BLaER1 (cell line): ENCODE measurements at regions not wholly inside any gene's neighbourhood (a gene's known extent, or its start where the extent isn't known, plus 50 kb on each side); places are given as distances from the start of the nearest gene placed in this dataset.
"Not testable (repeated sequence)": the region's sequence is repeated elsewhere in the genome, so short reads cannot be mapped to it uniquely, and the experiment has no call there.

Experiments used
- H3K27ac ChIP-seq: shearing (Covaris generic); formaldehyde crosslinking; 2 replicates; pipeline ENCODE4 v1.8.1; 2022
- H3K27me3 ChIP-seq: shearing (Covaris generic); formaldehyde crosslinking; 2 replicates; pipeline ENCODE4 v1.8.1; 2022
- H3K36me3 ChIP-seq: shearing (Covaris generic); formaldehyde crosslinking; 2 replicates; pipeline ENCODE4 v1.8.1; 2022
- H3K4me1 ChIP-seq: shearing (Covaris generic); formaldehyde crosslinking; 2 replicates; pipeline ENCODE4 v1.8.1; 2022
- H3K4me2 ChIP-seq: shearing (Covaris generic); formaldehyde crosslinking; 2 replicates; pipeline ENCODE4 v1.8.1; 2022
- H3K4me3 ChIP-seq: shearing (Covaris generic); formaldehyde crosslinking; 2 replicates; pipeline ENCODE4 v1.8.1; 2022
- H3K9ac ChIP-seq: shearing (Covaris generic); formaldehyde crosslinking; 2 replicates; pipeline ENCODE4 v1.8.1; 2022
- H3K9me3 ChIP-seq: shearing (Covaris generic); formaldehyde crosslinking; 2 replicates; pipeline ENCODE4 v1.8.1; 2022
- H4K20me1 ChIP-seq: shearing (Covaris generic); formaldehyde crosslinking; 2 replicates; pipeline ENCODE4 v1.8.1; 2022
- Cebpa-rat ChIP-seq: shearing (Covaris generic); IDR thresholded peaks from 2 replicates; pipeline ENCODE4 v1.8.1; 2022

- Histone ChIP-seq H3K27ac (no peak overlapping the region), H3K9ac (no peak overlapping the region), H3K9me3 (peaks cover 16% of the 10 kb centered on the region), H3K4me3 (no peak overlapping the region), H3K36me3 (no peaks in the 10 kb centered on the region), H3K4me1 (peaks cover 9% of the 10 kb centered on the region), H3K4me2 (no peak overlapping the region), H4K20me1 (no peaks in the 10 kb centered on the region), H3K27me3 (no peaks in the 10 kb centered on the region)
- no peak for TF ChIP-seq Cebpa-rat
Observed at GRCh38 chr1:168835791-168836190, 106.8 kb upstream of the DPT start.

DNA sequence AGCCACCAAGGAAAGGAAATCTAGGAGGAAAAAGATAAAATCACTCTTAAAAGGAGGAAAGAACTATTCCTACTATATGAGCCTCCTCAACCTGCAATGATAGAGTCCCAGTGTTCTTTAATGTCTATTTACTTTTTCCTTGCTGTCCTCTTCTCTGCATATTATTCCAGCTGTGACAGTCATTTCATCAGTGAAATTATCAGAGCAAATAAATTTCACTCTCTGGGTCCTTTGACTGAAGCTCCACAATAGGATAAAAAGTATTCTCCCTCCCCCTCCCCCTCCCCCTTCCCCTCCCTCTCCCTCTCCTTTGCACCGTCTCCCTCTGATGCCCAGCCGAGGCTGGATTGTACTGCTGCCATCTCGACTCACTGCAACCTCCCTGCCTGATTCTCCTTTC, 107.5 kb upstream of the DPT start:
- Histone ChIP-seq H4K20me1 (no peaks in the 10 kb centered on the region), H3K27me3 (no peaks in the 10 kb centered on the region), H3K9ac (no peak overlapping the region), H3K4me1 (peaks cover 9% of the 10 kb centered on the region), H3K36me3 (no peaks in the 10 kb centered on the region), H3K9me3 (peaks cover 16% of the 10 kb centered on the region), H3K4me3 (no peak overlapping the region), H3K27ac (no peak overlapping the region), H3K4me2 (no peak overlapping the region)
- no peak for TF ChIP-seq Cebpa-rat

DNA sequence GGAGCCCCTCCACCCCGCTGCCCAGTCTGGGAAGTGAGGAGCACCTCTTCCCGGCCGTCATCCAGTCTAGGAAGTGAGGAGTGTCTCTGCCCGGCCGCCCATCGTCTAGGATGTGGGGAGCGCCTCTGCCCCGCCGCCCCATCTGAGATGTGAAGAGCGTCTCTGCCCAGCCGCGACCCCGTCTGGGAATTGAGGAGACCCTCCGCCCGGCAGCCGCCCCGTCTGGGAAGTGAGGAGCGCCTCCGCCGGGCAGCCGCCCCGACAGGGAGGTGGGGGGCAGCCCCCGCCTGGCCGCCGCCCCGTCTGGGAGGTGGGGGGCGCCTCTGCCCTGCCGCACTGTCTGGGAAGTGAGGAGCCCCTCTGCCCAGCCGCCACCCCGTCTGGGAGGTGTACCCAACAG, 108.2 kb upstream of the DPT start:
- not testable (repeated sequence) for H3K4me2 ChIP-seq, H3K27ac ChIP-seq, H3K27me3 ChIP-seq, H3K4me1 ChIP-seq, H4K20me1 ChIP-seq, H3K4me3 ChIP-seq, H3K9ac ChIP-seq, H3K36me3 ChIP-seq
- H3K9me3 ChIP-seq, result peaks cover 16% of the 10 kb centered on the region

- Histone ChIP-seq H3K4me1 (no peaks in the 10 kb centered on the region), H3K9me3 (peaks cover 3% of the 10 kb centered on the region), H3K4me2 (no peak overlapping the region), H3K9ac (no peak overlapping the region), H4K20me1 (no peaks in the 10 kb centered on the region), H3K27ac (no peak overlapping the region), H3K27me3 (no peaks in the 10 kb centered on the region), H3K36me3 (no peaks in the 10 kb centered on the region), H3K4me3 (no peak overlapping the region)
- TF ChIP-seq Cebpa-rat, result no peak
Observed at GRCh38 chr1:168842306-168842705, 113.3 kb upstream of the DPT start.

- Histone ChIP-seq H3K9ac (no peak overlapping the region), H3K27ac (no peak overlapping the region), H3K4me3 (no peak overlapping the region), H3K36me3 (no peaks in the 10 kb centered on the region), H3K4me2 (no peak overlapping the region), H3K4me1 (no peaks in the 10 kb centered on the region), H3K27me3 (no peaks in the 10 kb centered on the region), H3K9me3 (no peaks in the 10 kb centered on the region), H4K20me1 (no peaks in the 10 kb centered on the region)
- no peak for TF ChIP-seq Cebpa-rat
Observed at GRCh38 chr1:168842916-168843315, 113.9 kb upstream of the DPT start.

GRCh38 chr1:168843401-168843800, 114.4 kb upstream of the DPT start:
- Histone ChIP-seq H3K36me3 (no peaks in the 10 kb centered on the region), H3K4me3 (no peak overlapping the region), H3K27me3 (no peaks in the 10 kb centered on the region), H3K4me1 (peaks cover 5% of the 10 kb centered on the region; the same call in 1 of the 2 replicates), H3K27ac (no peak overlapping the region), H4K20me1 (no peaks in the 10 kb centered on the region), H3K9ac (no peak overlapping the region), H3K9me3 (no peaks in the 10 kb centered on the region), H3K4me2 (0 out of 2 replicates have a peak overlapping the region, but pooled peaks have one; percentile 11)
- no peak for TF ChIP-seq Cebpa-rat

- H4K20me1 ChIP-seq, result no peaks in the 10 kb centered on the region
- H3K9me3 ChIP-seq, result no peaks in the 10 kb centered on the region
- H3K27ac ChIP-seq, result no peak overlapping the region
- H3K36me3 ChIP-seq, result no peaks in the 10 kb centered on the region
- no peaks in the 10 kb centered on the region for H3K27me3 ChIP-seq
- H3K9ac ChIP-seq, result no peak overlapping the region
- H3K4me2 ChIP-seq, result no peak overlapping the region
- H3K4me1 ChIP-seq, result peaks cover 6% of the 10 kb centered on the region; the same call in 1 of the 2 replicates
- no peak overlapping the region for H3K4me3 ChIP-seq
- no peak for TF ChIP-seq Cebpa-rat
Observed at GRCh38 chr1:168843950-168844349, 114.9 kb upstream of the DPT start.

DNA sequence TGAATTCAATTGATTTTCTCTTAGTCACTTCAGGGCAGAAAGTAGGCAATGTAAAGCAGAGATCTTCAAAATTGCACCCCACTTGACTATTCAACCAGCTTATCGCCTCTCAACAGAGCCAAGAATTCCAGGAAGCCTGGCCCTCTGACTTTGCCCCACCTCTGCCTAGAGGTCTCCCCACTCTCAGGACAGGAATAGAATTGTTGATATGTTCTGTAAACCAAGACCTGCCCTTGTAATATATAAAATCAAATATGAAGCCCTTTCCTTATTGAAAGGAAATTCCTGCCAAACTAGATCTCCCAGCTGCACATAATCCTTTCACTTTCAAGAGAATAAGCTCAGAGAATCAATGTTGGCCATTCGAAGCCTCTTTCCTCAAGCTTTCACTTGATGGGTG, 116.1 kb upstream of the DPT start:
- Histone ChIP-seq H3K4me3 (no peak overlapping the region), H3K27ac (no peak overlapping the region), H3K4me2 (no peak overlapping the region), H3K9me3 (no peaks in the 10 kb centered on the region), H3K36me3 (no peaks in the 10 kb centered on the region), H4K20me1 (no peaks in the 10 kb centered on the region), H3K27me3 (no peaks in the 10 kb centered on the region), H3K9ac (no peak overlapping the region), H3K4me1 (peaks cover 6% of the 10 kb centered on the region; the same call in 1 of the 2 replicates)
- TF ChIP-seq Cebpa-rat, result no peak

- Histone ChIP-seq H3K4me3 (no peak overlapping the region), H3K36me3 (no peaks in the 10 kb centered on the region), H3K27me3 (no peaks in the 10 kb centered on the region), H3K9ac (no peak overlapping the region), H3K9me3 (no peaks in the 10 kb centered on the region), H4K20me1 (no peaks in the 10 kb centered on the region), H3K4me2 (peak overlapping the region; percentile 3; the same call in 1 of the 2 replicates), H3K27ac (no peak overlapping the region), H3K4me1 (peaks cover 6% of the 10 kb centered on the region; the same call in 1 of the 2 replicates)
- no peak for TF ChIP-seq Cebpa-rat
Observed at GRCh38 chr1:168848051-168848450, 119.0 kb upstream of the DPT start.

- Histone ChIP-seq H3K4me2 (no peak overlapping the region), H3K27me3 (no peaks in the 10 kb centered on the region), H3K9me3 (peaks cover 14% of the 10 kb centered on the region), H3K27ac (no peak overlapping the region), H3K4me1 (peaks cover 15% of the 10 kb centered on the region), H3K9ac (no peak overlapping the region), H3K4me3 (no peak overlapping the region), H4K20me1 (no peaks in the 10 kb centered on the region), H3K36me3 (no peaks in the 10 kb centered on the region)
- no peak for TF ChIP-seq Cebpa-rat
Observed at GRCh38 chr1:168861421-168862004, 132.5 kb upstream of the DPT start.

GRCh38 chr1:168863772-168864171, 134.8 kb upstream of the DPT start:
- H3K4me2 ChIP-seq, result peak overlapping the region; percentile 46; the same call in 1 of the 2 replicates
- no peak overlapping the region for H3K9ac ChIP-seq
- H3K4me1 ChIP-seq, result peaks cover 15% of the 10 kb centered on the region
- no peak for TF ChIP-seq Cebpa-rat
- H3K9me3 ChIP-seq, result peaks cover 14% of the 10 kb centered on the region
- no peaks in the 10 kb centered on the region for H3K36me3 ChIP-seq
- H3K27me3 ChIP-seq, result no peaks in the 10 kb centered on the region
- H3K27ac ChIP-seq, result no peak overlapping the region; the same call in 1 of the 2 replicates
- H4K20me1 ChIP-seq, result no peaks in the 10 kb centered on the region
- no peak overlapping the region for H3K4me3 ChIP-seq
